GM21423 (cell line): ENCODE measurements at regions not wholly inside any gene's neighbourhood (a gene's known extent, or its start where the extent isn't known, plus 50 kb on each side); places are given as distances from the start of the nearest gene placed in this dataset.

ENCODE experiments used
- ATAC-seq: cut with Tn5 transposase; IDR thresholded peaks from one replicate; pipeline ENCODE4 v1.9.1; 2021; ENCODE audit warnings: mild to moderate bottlenecking, moderate library complexity; ENCODE audit not compliant: unreplicated experiment

- no peak for ATAC-seq
These were observed 67.9 kb upstream of the DUSP22 start for GRCh38 chr6:224350-224749.

DNA sequence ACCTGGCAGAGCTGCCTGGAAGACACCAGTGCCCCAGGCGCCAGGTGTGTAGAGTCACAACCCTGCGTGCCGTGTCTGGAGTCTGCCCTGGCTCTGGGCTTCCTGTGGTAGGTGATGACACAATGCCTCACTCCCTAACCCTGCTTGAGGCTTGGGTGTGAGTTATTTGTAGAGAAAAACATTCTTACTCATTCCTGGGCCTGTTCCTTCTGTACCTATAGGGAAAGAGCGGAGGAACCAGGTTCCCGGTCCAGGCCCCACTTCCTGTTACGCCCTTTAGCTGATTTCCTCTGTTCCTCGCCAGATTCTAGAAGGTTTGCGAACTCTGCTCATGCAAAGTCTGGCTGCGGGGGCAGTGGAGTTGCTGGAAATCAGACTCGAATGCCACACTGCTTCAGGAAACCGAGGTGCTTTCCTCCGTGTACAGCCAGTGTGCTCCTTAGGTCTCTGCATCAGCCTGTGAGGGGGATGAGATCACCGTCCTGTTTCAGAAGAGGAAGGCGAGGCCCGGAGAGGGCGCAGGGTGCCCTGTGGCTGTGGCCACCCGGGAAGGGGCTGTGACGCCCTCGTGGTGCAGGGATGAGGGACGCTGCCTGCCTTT lies 67.1 kb upstream of the DUSP22 start:
- ATAC-seq, result peak; percentile 14

DNA sequence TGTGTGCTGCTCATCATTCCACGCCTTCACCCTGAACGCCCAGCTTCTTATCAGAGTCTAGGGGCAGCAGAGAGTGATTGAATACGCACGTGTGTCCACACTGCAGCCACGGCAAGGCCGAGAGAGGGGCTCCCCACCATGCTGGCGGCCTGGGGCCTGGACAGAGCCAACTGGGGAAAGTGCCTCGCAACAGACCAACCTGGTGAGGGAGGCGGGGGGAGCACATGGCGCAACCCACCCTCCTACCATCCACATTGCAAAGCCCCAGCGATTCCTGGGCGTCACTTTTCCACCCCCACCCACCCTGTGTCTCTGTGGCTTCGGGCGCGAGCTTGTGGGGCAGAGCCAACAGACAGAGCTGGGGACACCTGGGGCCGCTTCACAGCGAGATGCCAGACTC lies 66.4 kb upstream of the DUSP22 start:
- no peak for ATAC-seq

GRCh38 chr6:226516-227073 lies 65.7 kb upstream of the DUSP22 start:
- ATAC-seq, result peak; percentile 25

GRCh38 chr6:227074-227782 lies 65.1 kb upstream of the DUSP22 start:
- peak; percentile 27 for ATAC-seq

DNA sequence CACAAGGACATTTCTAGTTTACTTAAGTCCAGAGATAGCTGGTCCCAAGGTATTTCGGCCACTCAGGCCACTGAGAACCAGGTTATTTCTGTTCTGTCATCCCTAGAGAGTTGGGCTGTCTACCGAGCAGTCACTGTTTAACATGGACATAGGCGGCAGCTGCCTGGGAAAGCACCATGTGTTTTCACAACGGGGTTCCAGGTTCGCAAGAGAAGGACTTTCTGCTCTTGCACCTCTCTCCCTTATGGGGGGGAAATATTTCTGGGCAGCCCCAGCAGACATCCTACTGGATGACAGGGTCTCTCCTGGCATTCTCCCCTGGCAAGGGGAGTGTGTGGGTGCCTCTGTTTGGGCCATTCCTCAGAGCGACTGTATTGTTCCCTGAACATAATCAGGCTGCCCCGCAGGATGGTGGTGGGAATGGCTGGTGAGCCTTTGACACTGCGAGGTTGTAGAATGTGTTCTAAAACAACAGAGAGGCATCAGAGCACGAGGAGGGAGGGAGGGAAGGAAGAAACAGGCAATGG lies 64.4 kb upstream of the DUSP22 start:
- peak; percentile 14 for ATAC-seq

DNA sequence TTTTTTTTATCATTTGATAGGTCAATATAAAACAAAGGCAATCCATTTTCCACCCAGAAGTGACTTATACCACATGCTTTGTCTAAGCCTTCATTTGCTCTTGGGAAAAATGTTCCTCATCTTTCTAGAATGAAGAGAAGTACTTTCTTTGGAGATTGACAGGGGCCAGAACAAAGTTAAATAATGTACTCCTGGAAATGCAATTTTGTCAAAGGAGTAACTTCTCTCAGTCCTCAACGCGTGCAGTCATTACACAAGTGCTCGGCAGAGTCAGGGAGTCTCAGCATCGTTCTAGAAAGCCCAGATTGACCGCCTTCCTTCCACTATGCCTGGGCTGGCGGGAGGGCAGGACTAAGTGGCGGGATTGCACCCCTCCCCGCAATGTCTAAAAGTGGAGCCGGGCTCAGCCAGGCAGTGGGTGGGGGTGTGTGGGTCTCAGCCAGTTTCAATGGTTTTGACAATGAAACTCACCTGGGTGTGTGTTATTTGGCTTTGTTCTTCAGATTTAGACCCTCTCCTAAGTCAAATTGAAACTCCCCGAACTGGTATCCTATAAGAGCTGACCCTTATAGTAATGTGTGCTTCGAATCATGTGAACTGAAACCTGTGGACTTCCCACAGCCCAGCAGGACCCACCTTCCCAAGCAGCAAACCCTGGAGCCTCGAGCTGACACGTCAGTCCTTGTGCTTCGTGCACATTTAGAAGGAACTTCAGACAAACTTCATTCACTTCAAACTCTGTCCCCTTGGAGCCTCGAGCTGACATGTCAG lies 63.2 kb upstream of the DUSP22 start:
- peak; percentile 28 for ATAC-seq

DNA sequence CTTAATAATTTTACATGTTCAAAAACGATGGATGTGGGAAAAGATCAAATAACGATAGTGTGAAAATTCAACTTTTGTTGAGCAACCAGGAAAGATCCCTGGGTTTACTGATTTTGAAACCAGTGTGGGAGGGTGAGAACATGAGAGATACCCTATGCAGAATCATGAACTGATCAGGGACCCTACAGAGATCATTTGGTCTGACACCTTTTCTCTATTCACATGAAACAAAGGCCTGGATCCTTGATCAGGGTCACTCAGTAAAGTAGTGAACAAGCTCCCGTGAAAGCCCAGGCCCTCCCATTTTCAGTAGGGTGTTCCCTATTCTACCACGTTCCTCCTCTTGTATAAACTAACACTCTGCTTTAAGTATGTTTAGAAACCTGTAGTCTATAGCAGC lies 60.5 kb upstream of the DUSP22 start:
- no peak for ATAC-seq

DNA sequence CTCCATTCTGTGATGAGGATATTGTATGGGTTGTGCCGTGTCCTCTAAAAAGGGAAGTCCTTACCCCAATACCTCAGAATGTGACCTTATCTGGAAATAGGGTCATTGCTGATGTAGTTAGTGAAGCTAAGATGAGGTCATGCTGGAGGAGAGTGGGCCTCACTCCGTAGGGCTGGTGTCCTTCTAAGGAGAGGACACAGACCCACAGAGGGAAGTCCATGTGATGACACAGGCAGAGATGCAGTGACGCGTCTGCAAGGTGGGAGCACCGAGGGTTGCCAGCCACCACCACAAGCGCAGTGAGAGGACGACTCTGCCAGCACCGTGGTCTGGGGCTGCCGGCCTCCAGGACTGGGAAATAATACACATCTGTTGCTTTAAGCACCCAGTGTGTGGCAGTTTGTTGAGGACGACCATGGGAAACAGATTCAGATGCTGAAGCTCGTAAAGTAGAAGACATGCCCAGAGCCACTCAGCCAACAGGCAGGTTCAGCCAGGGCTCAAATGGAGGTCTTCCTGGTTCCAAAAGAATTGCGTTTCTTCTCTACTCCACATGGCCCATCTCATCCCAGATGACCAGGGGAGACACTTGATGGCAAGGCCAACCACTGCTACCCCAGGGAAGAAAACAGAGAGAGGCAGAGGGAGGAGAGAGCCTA lies 59.2 kb upstream of the DUSP22 start:
- no peak for ATAC-seq

GRCh38 chr6:234706-235372 lies 57.4 kb upstream of the DUSP22 start:
- ATAC-seq, result no peak

- peak; percentile 61 for ATAC-seq
These were observed 56.4 kb upstream of the DUSP22 start for GRCh38 chr6:235763-236360.

- ATAC-seq, result no peak
These were observed 55.8 kb upstream of the DUSP22 start for GRCh38 chr6:236519-236918.

GRCh38 chr6:240151-240550 lies 52.1 kb upstream of the DUSP22 start:
- no peak for ATAC-seq

GRCh38 chr6:241336-241865 lies 50.9 kb upstream of the DUSP22 start:
- ATAC-seq, result no peak
